Fibroblast of the aortic adventitia (primary cell): ENCODE measurements at regions not wholly inside any gene's neighbourhood (a gene's known extent, or its start where the extent isn't known, plus 50 kb on each side); places are given as distances from the start of the nearest gene placed in this dataset.

Experiments used
- DNase-seq: peaks from one replicate; pipeline ENCODE4 v3.0.0-alpha.2; 2010; ENCODE audit warnings: low read depth
- H3K4me3 ChIP-seq: 2 replicates; pipeline ENCODE4 v1.5.1; 2011; ENCODE audit warnings: low read depth, mild to moderate bottlenecking, control low read depth, low read length, moderate library complexity
- CTCF ChIP-seq: IDR thresholded peaks from 2 replicates; pipeline ENCODE4 v1.5.1; 2011; ENCODE audit warnings: mild to moderate bottlenecking, low read length, control low read depth, inconsistent platforms; ENCODE audit not compliant: insufficient read depth

GRCh38 chr3:167125612-167126407 lies 254.3 kb downstream of the ZBBX start:
- no peak overlapping the region for H3K4me3 ChIP-seq
- no peak for DNase-seq
- no peak for TF ChIP-seq CTCF

- TF ChIP-seq CTCF = no peak
- no peak for DNase-seq
Observed at GRCh38 chr3:167120828-167121227, 259.3 kb downstream of the ZBBX start.

GRCh38 chr3:167116120-167116922 lies 263.8 kb downstream of the ZBBX start:
- no peak overlapping the region for H3K4me3 ChIP-seq
- DNase-seq = no peak
- TF ChIP-seq CTCF = no peak

More at GRCh38 chr3:167120828-167121227, 259.3 kb downstream of the ZBBX start:
- no peak overlapping the region for H3K4me3 ChIP-seq

- TF ChIP-seq CTCF = no peak
- no peak for DNase-seq
- no peak overlapping the region for H3K4me3 ChIP-seq
Observed at GRCh38 chr3:167115331-167115934, 264.7 kb downstream of the ZBBX start.

- DNase-seq = no peak
- no peak overlapping the region for H3K4me3 ChIP-seq
- no peak for TF ChIP-seq CTCF
Observed at GRCh38 chr3:167114619-167115018, 265.5 kb downstream of the ZBBX start.

- H3K4me3 ChIP-seq = no peak overlapping the region
- TF ChIP-seq CTCF = no peak
Observed at GRCh38 chr3:167113035-167113830, 266.9 kb downstream of the ZBBX start.

More at GRCh38 chr3:167113035-167113830, 266.9 kb downstream of the ZBBX start:
- no peak for DNase-seq
